NCI-H748 treated with DMSO at 0.1 percent for 48 hours (cell line): ENCODE measurements at regions not wholly inside any gene's neighbourhood (a gene's known extent, or its start where the extent isn't known, plus 50 kb on each side); places are given as distances from the start of the nearest gene placed in this dataset.

ENCODE experiments used
- DNase-seq: peaks from one replicate; lab custom pipeline; 2025; lab: John Stamatoyannopoulos, UW

- no peak for DNase-seq
These were observed 252.6 kb upstream of the TSHZ3 start for GRCh38 chr19:31601855-31602254.

- no peak for DNase-seq
These were observed 253.3 kb upstream of the TSHZ3 start for GRCh38 chr19:31602548-31602947.

- no peak for DNase-seq
These were observed 255.3 kb upstream of the TSHZ3 start for GRCh38 chr19:31604493-31605040.

- no peak for DNase-seq
These were observed 260.8 kb upstream of the TSHZ3 start for GRCh38 chr19:31610018-31610417.

- DNase-seq, result no peak
These were observed 262.0 kb upstream of the TSHZ3 start for GRCh38 chr19:31611046-31611877.

GRCh38 chr19:31612873-31613272, 263.6 kb upstream of the TSHZ3 start:
- DNase-seq, result no peak

- no peak for DNase-seq
These were observed 264.5 kb upstream of the TSHZ3 start for GRCh38 chr19:31613683-31614219.

GRCh38 chr19:31616031-31616430, 266.8 kb upstream of the TSHZ3 start:
- DNase-seq, result no peak

- DNase-seq, result no peak
These were observed 267.9 kb upstream of the TSHZ3 start for GRCh38 chr19:31617010-31617585.

- no peak for DNase-seq
These were observed 275.8 kb upstream of the TSHZ3 start for GRCh38 chr19:31625056-31625455.

- no peak for DNase-seq
These were observed 276.3 kb upstream of the TSHZ3 start for GRCh38 chr19:31625575-31625974.

- no peak for DNase-seq
These were observed 277.7 kb upstream of the TSHZ3 start for GRCh38 chr19:31626941-31627340.

GRCh38 chr19:31627620-31628365, 278.6 kb upstream of the TSHZ3 start:
- no peak for DNase-seq

GRCh38 chr19:31629579-31630363, 280.5 kb upstream of the TSHZ3 start:
- DNase-seq, result no peak

GRCh38 chr19:31633014-31633413, 283.8 kb upstream of the TSHZ3 start:
- no peak for DNase-seq

GRCh38 chr19:31639306-31639705, 290.1 kb upstream of the TSHZ3 start:
- DNase-seq, result no peak

GRCh38 chr19:31641591-31641990, 292.4 kb upstream of the TSHZ3 start:
- no peak for DNase-seq

- no peak for DNase-seq
These were observed 299.1 kb upstream of the TSHZ3 start for GRCh38 chr19:31648347-31648746.

- DNase-seq, result no peak
These were observed 307.3 kb upstream of the TSHZ3 start for GRCh38 chr19:31656507-31656906.

- DNase-seq, result no peak
These were observed 310.0 kb upstream of the TSHZ3 start for GRCh38 chr19:31658993-31659896.

GRCh38 chr19:31659897-31660210, 310.6 kb upstream of the TSHZ3 start:
- DNase-seq, result no peak
